Retina (tissue), 1 donor: ENCODE measurements at regions not wholly inside any gene's neighbourhood (a gene's known extent, or its start where the extent isn't known, plus 50 kb on each side); places are given as distances from the start of the nearest gene placed in this dataset.
A peak's percentile ranks its signal among the peaks of the same experiment; 100 is the strongest.

Experiments
- DNase-seq: peaks from one replicate; pipeline ENCODE4 v3.0.0-alpha.2; 2016

GRCh38 chr20:34163307-34163706, 51.3 kb upstream of the EIF2S2 start:
- no peak for DNase-seq

DNA sequence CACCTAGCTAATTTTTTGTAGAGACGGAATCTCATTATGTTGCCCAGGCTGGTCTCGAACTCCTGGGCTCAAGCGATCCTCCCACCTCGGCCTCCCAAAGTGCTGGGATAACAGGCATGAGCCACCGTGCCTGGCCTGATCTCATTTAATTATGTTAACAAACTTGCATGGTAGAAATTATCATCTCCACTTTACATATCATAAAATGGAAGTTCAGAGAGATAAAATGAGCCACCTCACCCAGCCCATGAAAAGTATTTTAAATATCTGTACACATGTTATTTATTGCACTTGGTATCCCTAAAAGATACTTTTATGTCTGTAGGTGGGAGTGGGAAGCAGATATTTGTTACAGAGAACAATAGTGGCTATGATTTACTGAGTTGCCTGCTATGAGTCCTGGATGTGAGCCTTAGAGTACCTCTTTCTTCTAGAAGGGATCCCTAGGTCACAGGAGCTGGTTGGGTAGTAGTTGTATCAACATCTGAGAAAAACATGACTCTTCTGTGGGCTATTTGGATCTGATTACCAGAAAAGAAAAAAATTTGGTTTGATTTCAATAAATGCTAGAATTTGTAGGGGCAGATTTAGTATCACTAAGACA, 52.4 kb upstream of the EIF2S2 start:
- no peak for DNase-seq

DNA sequence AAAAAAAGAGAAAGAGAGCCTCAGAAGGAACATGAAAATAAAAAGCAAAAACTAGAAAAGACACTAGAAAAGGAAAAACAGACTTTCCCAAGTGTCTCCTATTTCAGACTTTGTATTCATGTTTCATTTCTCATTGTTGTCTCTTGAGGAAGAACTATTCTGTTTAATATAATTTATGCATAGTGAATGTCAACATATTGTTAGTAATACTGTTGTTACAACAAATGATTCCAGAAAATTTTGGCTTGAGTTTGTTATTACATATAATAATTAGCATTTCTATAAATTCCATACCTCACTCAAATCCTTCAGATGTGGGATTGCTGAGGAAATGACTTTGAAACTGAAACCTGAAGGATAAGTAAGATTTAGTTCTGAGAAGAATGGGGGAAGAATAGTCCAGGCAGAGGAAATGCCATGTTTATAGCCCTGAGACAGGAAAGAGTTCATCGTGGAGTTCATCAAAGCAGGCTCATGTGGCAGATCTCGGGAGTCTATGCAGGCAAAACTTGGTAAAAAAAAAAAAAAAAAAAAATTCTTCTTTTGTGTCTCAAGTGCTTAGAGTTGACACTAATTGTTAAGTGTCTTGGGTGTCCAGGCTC, 53.1 kb upstream of the EIF2S2 start:
- DNase-seq: no peak

GRCh38 chr20:34171640-34172039, 59.6 kb upstream of the EIF2S2 start:
- DNase-seq: no peak

- no peak for DNase-seq
Measured at GRCh38 chr20:34172926-34173325, 60.9 kb upstream of the EIF2S2 start.

DNA sequence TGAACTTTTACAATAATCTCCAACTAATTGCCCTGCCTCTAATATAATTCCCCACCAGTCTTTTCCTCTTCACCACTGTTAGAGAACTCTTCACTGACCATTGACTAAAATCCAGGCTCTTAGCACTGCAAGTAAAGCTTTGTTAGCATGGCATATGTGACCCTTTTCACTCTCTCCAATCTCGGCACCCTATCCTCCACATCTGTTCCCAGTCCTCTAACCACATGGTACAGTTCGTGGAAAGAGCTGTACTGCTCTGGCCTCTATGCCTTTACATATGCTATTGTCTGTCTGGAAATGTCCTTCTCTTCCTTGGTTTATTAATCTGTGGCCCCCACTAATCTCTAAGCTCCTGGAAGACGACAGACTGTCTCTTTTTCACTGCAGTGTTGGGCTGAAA, 63.0 kb upstream of the EIF2S2 start:
- no peak for DNase-seq

DNA sequence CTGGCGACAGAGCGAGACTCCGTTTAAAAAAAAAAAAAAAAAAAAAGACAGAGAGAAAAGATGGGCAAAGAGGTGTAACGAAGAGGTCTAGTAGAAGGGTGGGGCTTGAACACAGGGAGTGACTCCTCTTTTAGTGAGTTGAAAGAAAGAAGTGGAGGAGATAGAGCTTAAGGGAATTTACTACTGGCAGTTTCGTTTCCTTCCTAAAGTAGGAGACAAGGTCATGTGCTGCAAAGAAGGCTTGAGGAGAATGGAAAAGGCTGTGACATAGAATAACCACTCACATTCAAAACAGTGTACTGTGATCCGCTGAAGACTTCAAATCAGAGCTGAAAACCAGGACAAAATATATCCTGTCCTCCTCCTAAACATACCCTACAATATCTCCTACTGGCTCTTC, 63.8 kb upstream of the EIF2S2 start:
- no peak for DNase-seq

DNA sequence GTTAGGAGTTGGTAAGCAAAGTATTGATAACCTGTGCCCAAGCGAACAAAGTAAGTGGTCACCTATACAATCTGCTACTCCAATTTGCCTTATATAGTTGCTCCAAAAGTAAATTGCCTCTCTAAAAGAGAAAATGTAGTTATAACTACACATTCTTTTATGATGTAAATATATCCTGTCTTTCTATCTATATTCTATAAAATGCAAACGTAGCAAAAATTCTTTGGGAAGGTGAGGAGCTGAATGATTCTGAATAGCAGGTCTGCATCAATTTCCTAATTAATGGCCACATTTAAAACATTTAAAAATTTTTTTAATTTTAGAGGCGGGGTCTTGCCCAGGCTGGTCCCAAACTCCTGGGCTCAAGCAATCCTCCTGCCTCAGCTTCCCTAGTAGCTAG, 64.2 kb upstream of the ASIP start:
- DNase-seq: no peak

GRCh38 chr20:34179637-34180360, 61.4 kb upstream of the ASIP start:
- DNase-seq: no peak

GRCh38 chr20:34180460-34181120, 60.6 kb upstream of the ASIP start:
- DNase-seq: no peak

DNA sequence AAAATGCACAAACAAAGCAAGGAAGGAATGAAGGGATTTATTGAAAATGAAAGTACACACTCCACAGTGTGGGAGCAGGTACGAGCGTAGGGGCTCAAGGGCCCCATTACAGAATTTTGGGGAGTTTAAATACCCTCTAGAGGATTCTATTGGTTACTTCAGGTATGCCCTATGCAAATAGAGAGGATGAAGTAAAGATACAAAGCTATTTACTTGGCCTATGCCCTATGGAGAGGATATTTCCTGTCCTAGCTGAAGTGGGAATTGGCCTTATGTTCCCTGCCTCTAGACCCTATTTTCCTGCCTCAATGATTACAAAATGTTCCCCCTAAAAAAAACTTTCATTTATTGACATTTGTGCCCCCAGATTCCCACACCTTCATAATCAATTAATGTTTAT, 59.7 kb upstream of the ASIP start:
- DNase-seq: no peak

DNA sequence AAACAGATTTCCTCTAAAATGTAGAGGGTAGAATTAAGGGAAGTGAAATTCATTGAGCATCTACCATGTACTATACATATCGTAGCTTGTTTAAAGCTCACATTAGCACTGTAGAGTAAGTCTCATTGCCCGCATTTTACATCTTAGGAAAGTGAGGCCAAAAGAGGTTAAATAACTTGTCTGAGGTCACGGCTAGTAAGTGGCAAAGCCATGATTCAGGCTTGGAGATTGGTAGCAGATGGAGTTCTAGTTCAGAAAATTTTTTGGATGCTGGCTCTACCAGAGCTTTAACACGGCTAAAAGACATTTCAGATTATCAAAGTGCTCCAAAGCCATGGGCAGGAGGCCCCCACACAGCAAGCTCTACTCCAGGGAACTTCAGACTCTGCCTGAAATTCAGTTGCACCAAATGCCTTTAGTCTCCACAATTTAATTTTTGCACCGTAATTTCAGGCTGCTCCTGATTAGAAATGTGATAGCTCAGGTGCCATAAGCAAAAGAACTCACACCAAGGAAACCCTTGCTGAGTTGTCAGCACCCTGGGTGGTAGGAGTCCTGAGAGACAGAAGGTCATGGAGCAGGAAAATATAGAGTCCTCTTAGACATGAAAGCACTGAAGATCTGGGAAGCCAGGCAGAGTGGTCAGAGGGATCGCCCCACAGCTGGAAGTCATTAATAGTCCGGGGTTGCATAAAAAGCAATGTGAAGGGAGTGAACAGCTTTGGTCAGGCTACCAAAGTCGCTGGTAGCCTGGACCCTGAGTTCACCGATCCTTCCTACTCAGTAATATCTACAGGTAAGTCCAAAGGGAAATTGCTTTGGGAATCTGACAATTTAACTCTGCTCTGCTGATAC, 55.2 kb upstream of the ASIP start:
- no peak for DNase-seq

- no peak for DNase-seq
Measured at GRCh38 chr20:34189572-34190163, 51.6 kb upstream of the ASIP start.

GRCh38 chr20:34190262-34190661, 51.0 kb upstream of the ASIP start:
- DNase-seq: no peak

GRCh38 chr20:34190679-34191090, 50.5 kb upstream of the ASIP start:
- peak; percentile 72 for DNase-seq
